HepG2 (cell line): ENCODE measurements at regions not wholly inside any gene's neighbourhood (a gene's known extent, or its start where the extent isn't known, plus 50 kb on each side); places are given as distances from the start of the nearest gene placed in this dataset.

Source experiments
- ATAC-seq: fragments of 200-7000 bp; cut with Tn5 transposase; 3 replicates; pipeline ENCODE4 v1.9.1; 2020; ENCODE audit warnings: mild to moderate bottlenecking, moderate library complexity
- BruUV-seq: library from RNA; stranded (reverse); fragments of 400-500 nt; replicated peaks from 2 replicates; lab custom pipeline; 2021; lab: Mats Ljungman, UMichigan
- CTCF ChIA-PET: fragments of 300-600 bp; formaldehyde crosslinking; extraction: SDS; loops from one replicate; lab custom pipeline; 2021; ENCODE audit warnings: low total read pairs, inconsistent platforms, low intra/inter-chr PET ratio; lab: Yijun Ruan, JAX
- POLR2A ChIA-PET: fragments of 350-600 bp; sonication (Branson Sonifier 250); formaldehyde crosslinking; loops from one replicate; lab custom pipeline; 2020; ENCODE audit warnings: antibody characterized with exemption, inconsistent platforms; lab: Yijun Ruan, JAX
- DNase-seq: peaks from one replicate; pipeline ENCODE4 v3.0.0-alpha.2; 2015; ENCODE audit warnings: low spot score
- FAIRE-seq: peaks from 3 replicates; lab custom pipeline; 2011; peaks lifted over from hg19 to GRCh38; lab: Jason Lieb, UNC
- H2AFZ ChIP-seq: one replicate; pipeline ENCODE4 v1.6.1; 2011; ENCODE audit warnings: low read length, inconsistent platforms
- H3K27ac ChIP-seq: fragments of 300-600 bp; 3 replicates; pipeline ENCODE4 v1.8.0; 2011; ENCODE audit warnings: mixed run types, mild to moderate bottlenecking, mixed read lengths, low read length, inconsistent platforms; ENCODE audit not compliant: insufficient read depth; ENCODE audit errors: extremely low read length
- H3K27me3 ChIP-seq, 2 experiments: fragments of 200-600 bp in 1 of 2; 2 replicates in 1 of 2; 3 replicates in 1 of 2; pipeline versions ENCODE4 v1.6.0 to v1.8.0; 2011; ENCODE audit warnings: low read length in 2 of 2, mild to moderate bottlenecking in 2 of 2, moderate library complexity in 2 of 2, inconsistent platforms in 1 of 2; ENCODE audit not compliant: insufficient read depth in 2 of 2, control insufficient read depth in 1 of 2
- H3K36me3 ChIP-seq, 2 experiments: fragments of 200-600 bp in 1 of 2; replicated peaks in 1 of 2; 2 replicates in 1 of 2; 3 replicates in 1 of 2; pipeline versions ENCODE4 v1.5.1 to v1.8.0; 2011; ENCODE audit warnings: low read length in 2 of 2, inconsistent platforms in 1 of 2; ENCODE audit not compliant: insufficient read depth in 2 of 2, control insufficient read depth in 1 of 2
- H3K4me1 ChIP-seq: 2 replicates; pipeline ENCODE4 v1.5.1; 2012; ENCODE audit warnings: low read length, inconsistent platforms; ENCODE audit not compliant: insufficient read depth
- H3K4me2 ChIP-seq: 2 replicates; pipeline ENCODE4 v1.6.0; 2011; ENCODE audit warnings: low read depth, low read length, inconsistent platforms
- H3K4me3 ChIP-seq, 3 experiments: fragments of 200-600 bp in 1 of 3; sonication (generic), shearing (Covaris generic) in 1 of 3; replicated peaks in 1 of 3; 2 replicates each; pipeline ENCODE4 v1.5.1; 2011 to 2016; ENCODE audit warnings: low read length in 3 of 3, inconsistent platforms in 2 of 3, low read depth in 2 of 3, mild to moderate bottlenecking in 2 of 3, control low read depth in 1 of 3, mixed read lengths in 1 of 3; ENCODE audit not compliant: insufficient read depth in 1 of 3
- H3K79me2 ChIP-seq: one replicate; pipeline ENCODE4 v1.6.1; 2011; ENCODE audit warnings: low read length, inconsistent platforms; ENCODE audit not compliant: insufficient read depth
- H3K9ac ChIP-seq: 2 replicates; pipeline ENCODE4 v1.6.0; 2011; ENCODE audit warnings: mild to moderate bottlenecking, low read depth, low read length, inconsistent platforms; ENCODE audit not compliant: insufficient read depth
- H3K9me3 ChIP-seq: 2 replicates; pipeline ENCODE4 v1.5.1; 2012; ENCODE audit warnings: mild to moderate bottlenecking, low read length
- H4K20me1 ChIP-seq: 2 replicates; pipeline ENCODE4 v1.6.0; 2011; ENCODE audit warnings: inconsistent platforms, mild to moderate bottlenecking, low read length, moderate library complexity; ENCODE audit not compliant: insufficient read depth
- FOSL1 ChIP-seq: sonication (generic); formaldehyde crosslinking; IDR thresholded peaks from 2 replicates; pipeline ENCODE4 v1.9.0; 2021; ENCODE audit warnings: missing genetic modification reagents, borderline replicate concordance
- FOXK2 ChIP-seq: fragments of 450-650 bp; IDR thresholded peaks from 2 replicates; pipeline ENCODE4 v1.6.1; 2016
- HOXA9 ChIP-seq: sonication (generic); formaldehyde crosslinking; IDR thresholded peaks from 2 replicates; pipeline ENCODE4 v1.8.1; 2022; ENCODE audit warnings: missing genetic modification reagents, mild to moderate bottlenecking, moderate library complexity, borderline replicate concordance
- MAF1 ChIP-seq: sonication (generic); formaldehyde crosslinking; IDR thresholded peaks from 2 replicates; pipeline ENCODE4 v1.5.0; 2020; ENCODE audit warnings: missing genetic modification reagents, borderline replicate concordance
- PHF8 ChIP-seq: sonication (generic); formaldehyde crosslinking; IDR thresholded peaks from 2 replicates; pipeline ENCODE4 v1.5.0; 2020; ENCODE audit warnings: missing genetic modification reagents
- RBAK ChIP-seq: sonication (generic); formaldehyde crosslinking; IDR thresholded peaks from 2 replicates; pipeline ENCODE4 v1.5.1; 2020; ENCODE audit warnings: mild to moderate bottlenecking, missing genetic modification reagents
- SRF ChIP-seq: IDR thresholded peaks from 2 replicates; pipeline ENCODE4 v1.6.1; 2011; ENCODE audit warnings: mild to moderate bottlenecking, low read depth, low read length, moderate library complexity
- U2AF2 ChIP-seq: fragments of 200-400 bp; formaldehyde crosslinking; IDR thresholded peaks from 2 replicates; pipeline ENCODE4 v1.6.1; 2017; ENCODE audit warnings: low read depth, mild to moderate bottlenecking, low read length
- ZBTB7A ChIP-seq: sonication (generic); formaldehyde crosslinking; IDR thresholded peaks from 2 replicates; pipeline ENCODE4 v1.8.0; 2022; ENCODE audit warnings: mild to moderate bottlenecking, missing genetic modification reagents
- ZNF317 ChIP-seq: sonication (generic); formaldehyde crosslinking; IDR thresholded peaks from 2 replicates; pipeline ENCODE4 v1.5.0; 2020; ENCODE audit warnings: mild to moderate bottlenecking, missing genetic modification reagents
- ZSCAN29 ChIP-seq: sonication (generic); formaldehyde crosslinking; conservative IDR thresholded peaks from 2 replicates; pipeline ENCODE4 v1.4.0; 2020; ENCODE audit warnings: mild to moderate bottlenecking, missing genetic modification reagents
- WGBS: methylation state at CpG from one replicate; pipeline ENCODE4 v1.1.6; 2017; ENCODE audit warnings: low lambda C conversion rate; 5-methylcytosine and 5-hydroxymethylcytosine counted together
- in situ Hi-C: cut with HindIII; loops from 2 replicates; pipeline ENCODE4 v1.10.0; 2017; ENCODE audit warnings: low pct_unique_long_range_greater_than_20kb; ENCODE audit not compliant: extremely low pct_ligation_motif_present
- intact Hi-C: fragments of 100-400 bp; cut with micrococcal nuclease; formaldehyde crosslinking; loops from one replicate; pipeline ENCODE4 v1.10.0; 2022; ENCODE audit not compliant: unreplicated experiment

DNA sequence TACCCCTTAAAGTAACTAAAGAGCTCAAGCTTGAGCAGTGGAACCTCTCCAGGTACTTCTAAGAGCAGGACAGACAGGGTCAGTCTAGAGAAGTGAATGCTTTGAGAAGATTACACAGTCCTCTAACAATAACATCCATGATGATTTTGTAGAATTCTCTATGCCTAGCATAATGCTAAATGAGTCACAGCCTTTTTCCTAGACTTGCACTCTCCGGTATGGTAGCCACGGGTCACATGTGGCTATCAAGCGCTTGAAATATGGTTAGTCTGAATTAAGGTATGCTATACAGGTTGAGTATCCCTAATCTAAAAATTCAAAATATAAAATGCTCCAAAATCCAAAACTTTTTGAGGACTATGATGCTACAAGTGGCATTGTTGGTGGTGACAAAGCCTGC, 166.6 kb upstream of the MKLN1 start:
- 13% methylated on average over 3 of the region's 3 CpGs for WGBS
- Histone ChIP-seq H4K20me1 (no peaks in the 10 kb centered on the region), H3K9me3 (no peaks in the 10 kb centered on the region), H3K9ac (no peak overlapping the region), H3K79me2 (no peaks in the 10 kb centered on the region), H2AFZ (no peak overlapping the region), H3K4me2 (no peak overlapping the region), H3K4me3 (no peak overlapping the region), H3K4me1 (peaks cover 13% of the 10 kb centered on the region), H3K27me3 (peaks cover 0 to 8% of the 10 kb centered on the region in 2 experiments; a peak in 2 of 5 replicates), H3K27ac (no peak overlapping the region), H3K36me3 (no peaks in the 10 kb centered on the region)
- in situ Hi-C loops (no loop called here), intact Hi-C loops (no loop called here)
- ATAC-seq: no peak
- ChIA-PET POLR2A (no interaction called here), CTCF (no interaction called here)
- no peak for DNase-seq
- FAIRE-seq: no peak
- no peak for TF ChIP-seq SRF
- no peak for TF ChIP-seq RBAK
- TF ChIP-seq U2AF2: no peak
- no peak for TF ChIP-seq ZSCAN29
- no peak for TF ChIP-seq FOSL1 (CRISPR knock-in tag)
- no peak for TF ChIP-seq PHF8
- no peak for TF ChIP-seq FOXK2
- no peak for TF ChIP-seq MAF1 (CRISPR knock-in tag)
- TF ChIP-seq HOXA9 (CRISPR knock-in tag): no peak
- TF ChIP-seq ZNF317 (CRISPR knock-in tag): no peak
- no peak for TF ChIP-seq ZBTB7A (CRISPR knock-in tag)
- BruUV-seq: no TSS peak
